ENCODE measurements at regions not wholly inside any gene's neighbourhood (a gene's known extent, or its start where the extent isn't known, plus 50 kb on each side); places are given as distances from the start of the nearest gene placed in this dataset.
"Not testable (repeated sequence)": the region's sequence is repeated elsewhere in the genome, so short reads cannot be mapped to it uniquely, and the experiment has no call there.

GRCh38 chr2:132286289-132286911 is 124.6 kb upstream of the ANKRD30BL start:
- H3K4me2 ChIP-seq (ENCODE audit: insufficient read depth, low read length); H2AFZ ChIP-seq (ENCODE audit: low read depth, low read length); H3K4me3 ChIP-seq; H3K36me3 ChIP-seq (ENCODE audit: control insufficient read depth, insufficient read depth, low read length); H3K9ac ChIP-seq (ENCODE audit: insufficient read depth in 1 of 2, low read depth in 2 of 2, low read length in 2 of 2); H3K9me1 ChIP-seq (ENCODE audit: control insufficient read depth, insufficient read depth, low read length); H4K20me1 ChIP-seq (replicated peaks; ENCODE audit: control insufficient read depth, insufficient read depth, low read length); H3K9me3 ChIP-seq (replicated peaks; ENCODE audit: control insufficient read depth, insufficient read depth, low read depth, low read length); intact Hi-C loops (cut with micrococcal nuclease); H3K79me2 ChIP-seq (ENCODE audit: control insufficient read depth, insufficient read depth, low read length); H3K4me1 ChIP-seq (replicated peaks in 1 of 2; ENCODE audit: control insufficient read depth in 2 of 2, insufficient read depth in 2 of 2, low read length in 2 of 2); H3K27ac ChIP-seq (ENCODE audit: extremely low read depth, low read depth, low read length); in situ Hi-C loops (cut with MboI); CTCF ChIA-PET (ENCODE audit: low intra/inter-chr PET ratio); FAIRE-seq; POLR2A ChIA-PET: not testable (repeated sequence)
- BruUV-seq (replicated peaks), result TSS peak; percentile 100
- peak in 1 of 4 experiments; percentile 25 for DNase-seq (ENCODE audit: extremely low read depth in 1 of 4, low spot score in 3 of 4)
- H3K27me3 ChIP-seq (ENCODE audit: control insufficient read depth in 2 of 2, insufficient read depth in 2 of 2, low read length in 2 of 2), result peaks cover 0 to 28% of the 10 kb centered on the region in 2 experiments; a peak in 2 of 5 replicates
- peak; percentile 74 for ATAC-seq
- TF ChIP-seq, protein P1, sequence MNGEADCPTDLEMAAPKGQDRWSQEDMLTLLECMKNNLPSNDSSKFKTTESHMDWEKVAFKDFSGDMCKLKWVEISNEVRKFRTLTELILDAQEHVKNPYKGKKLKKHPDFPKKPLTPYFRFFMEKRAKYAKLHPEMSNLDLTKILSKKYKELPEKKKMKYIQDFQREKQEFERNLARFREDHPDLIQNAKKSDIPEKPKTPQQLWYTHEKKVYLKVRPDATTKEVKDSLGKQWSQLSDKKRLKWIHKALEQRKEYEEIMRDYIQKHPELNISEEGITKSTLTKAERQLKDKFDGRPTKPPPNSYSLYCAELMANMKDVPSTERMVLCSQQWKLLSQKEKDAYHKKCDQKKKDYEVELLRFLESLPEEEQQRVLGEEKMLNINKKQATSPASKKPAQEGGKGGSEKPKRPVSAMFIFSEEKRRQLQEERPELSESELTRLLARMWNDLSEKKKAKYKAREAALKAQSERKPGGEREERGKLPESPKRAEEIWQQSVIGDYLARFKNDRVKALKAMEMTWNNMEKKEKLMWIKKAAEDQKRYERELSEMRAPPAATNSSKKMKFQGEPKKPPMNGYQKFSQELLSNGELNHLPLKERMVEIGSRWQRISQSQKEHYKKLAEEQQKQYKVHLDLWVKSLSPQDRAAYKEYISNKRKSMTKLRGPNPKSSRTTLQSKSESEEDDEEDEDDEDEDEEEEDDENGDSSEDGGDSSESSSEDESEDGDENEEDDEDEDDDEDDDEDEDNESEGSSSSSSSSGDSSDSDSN (IDR thresholded peaks at IDR 0.05; ENCODE audit: borderline replicate concordance in 1 of 2, low read depth in 2 of 2, low read length in 2 of 2), result 0 out of 4 replicates have a peak, but pooled peaks have one; percentile 62 to 63
- WGBS (ENCODE audit: insufficient coverage, low coverage, missing lambda C conversion rate), result 2% methylated on average over 6 of the region's 6 CpGs

- ATAC-seq; BruUV-seq (replicated peaks); DNase-seq (ENCODE audit: extremely low read depth in 1 of 4, low spot score in 3 of 4): not testable (repeated sequence)
Measured at GRCh38 chr2:132287910-132288309, 126.2 kb upstream of the ANKRD30BL start.

DNA sequence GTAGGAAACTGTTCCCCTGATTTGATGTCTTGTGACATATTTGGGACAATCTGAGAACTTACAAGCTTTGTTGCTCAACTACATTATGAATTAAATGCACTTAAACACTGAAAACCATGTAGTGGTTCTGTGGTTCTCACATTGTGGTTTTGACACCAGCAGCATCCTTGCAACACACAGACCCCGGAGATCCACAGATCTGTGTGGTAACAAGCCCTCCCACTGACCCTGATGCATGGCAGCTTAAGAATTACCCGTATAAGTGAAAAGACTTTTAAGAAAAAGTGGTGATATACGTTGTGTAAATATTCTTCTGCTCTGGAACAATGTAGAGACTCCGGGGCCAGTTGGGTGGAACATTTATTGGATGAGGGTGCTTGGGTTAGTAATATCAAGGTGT is 127.4 kb upstream of the ANKRD30BL start:
- H2AFZ ChIP-seq (ENCODE audit: low read depth, low read length); H4K20me1 ChIP-seq (replicated peaks; ENCODE audit: control insufficient read depth, insufficient read depth, low read length); POLR2A ChIA-PET; ATAC-seq; H3K9me1 ChIP-seq (ENCODE audit: control insufficient read depth, insufficient read depth, low read length); FAIRE-seq; H3K4me3 ChIP-seq; in situ Hi-C loops (cut with MboI); H3K4me2 ChIP-seq (ENCODE audit: insufficient read depth, low read length); intact Hi-C loops (cut with micrococcal nuclease); CTCF ChIA-PET (ENCODE audit: low intra/inter-chr PET ratio); H3K27ac ChIP-seq (ENCODE audit: extremely low read depth, low read depth, low read length); BruUV-seq (replicated peaks); H3K9ac ChIP-seq (ENCODE audit: insufficient read depth in 1 of 2, low read depth in 2 of 2, low read length in 2 of 2); H3K4me1 ChIP-seq (replicated peaks in 1 of 2; ENCODE audit: control insufficient read depth in 2 of 2, insufficient read depth in 2 of 2, low read length in 2 of 2); H3K9me3 ChIP-seq (replicated peaks; ENCODE audit: control insufficient read depth, insufficient read depth, low read depth, low read length); DNase-seq (ENCODE audit: extremely low read depth in 1 of 4, low spot score in 3 of 4); H3K79me2 ChIP-seq (ENCODE audit: control insufficient read depth, insufficient read depth, low read length); H3K36me3 ChIP-seq (ENCODE audit: control insufficient read depth, insufficient read depth, low read length): not testable (repeated sequence)
- H3K27me3 ChIP-seq (ENCODE audit: control insufficient read depth in 2 of 2, insufficient read depth in 2 of 2, low read length in 2 of 2), result peaks cover 0 to 16% of the 10 kb centered on the region in 2 experiments; a peak in 1 of 5 replicates
- WGBS (ENCODE audit: insufficient coverage, low coverage, missing lambda C conversion rate), result 2% methylated on average over 4 of the region's 4 CpGs

More at GRCh38 chr2:132287910-132288309, 126.2 kb upstream of the ANKRD30BL start:
- H2AFZ ChIP-seq (ENCODE audit: low read depth, low read length); CTCF ChIA-PET (ENCODE audit: low intra/inter-chr PET ratio); H3K79me2 ChIP-seq (ENCODE audit: control insufficient read depth, insufficient read depth, low read length); intact Hi-C loops (cut with micrococcal nuclease); H3K36me3 ChIP-seq (ENCODE audit: control insufficient read depth, insufficient read depth, low read length); H3K9me3 ChIP-seq (replicated peaks; ENCODE audit: control insufficient read depth, insufficient read depth, low read depth, low read length); H3K4me1 ChIP-seq (replicated peaks in 1 of 2; ENCODE audit: control insufficient read depth in 2 of 2, insufficient read depth in 2 of 2, low read length in 2 of 2); H3K4me3 ChIP-seq; in situ Hi-C loops (cut with MboI); H3K9me1 ChIP-seq (ENCODE audit: control insufficient read depth, insufficient read depth, low read length); H3K27ac ChIP-seq (ENCODE audit: extremely low read depth, low read depth, low read length); H3K4me2 ChIP-seq (ENCODE audit: insufficient read depth, low read length); H4K20me1 ChIP-seq (replicated peaks; ENCODE audit: control insufficient read depth, insufficient read depth, low read length); H3K9ac ChIP-seq (ENCODE audit: insufficient read depth in 1 of 2, low read depth in 2 of 2, low read length in 2 of 2); POLR2A ChIA-PET; FAIRE-seq: not testable (repeated sequence)
- 3% methylated on average over 7 of the region's 8 CpGs for WGBS (ENCODE audit: insufficient coverage, low coverage, missing lambda C conversion rate)
- peaks cover 0 to 16% of the 10 kb centered on the region in 2 experiments; a peak in 1 of 5 replicates for H3K27me3 ChIP-seq (ENCODE audit: control insufficient read depth in 2 of 2, insufficient read depth in 2 of 2, low read length in 2 of 2)
